ENCODE measurements at regions not wholly inside any gene's neighbourhood (a gene's known extent, or its start where the extent isn't known, plus 50 kb on each side); places are given as distances from the start of the nearest gene placed in this dataset.

DNA sequence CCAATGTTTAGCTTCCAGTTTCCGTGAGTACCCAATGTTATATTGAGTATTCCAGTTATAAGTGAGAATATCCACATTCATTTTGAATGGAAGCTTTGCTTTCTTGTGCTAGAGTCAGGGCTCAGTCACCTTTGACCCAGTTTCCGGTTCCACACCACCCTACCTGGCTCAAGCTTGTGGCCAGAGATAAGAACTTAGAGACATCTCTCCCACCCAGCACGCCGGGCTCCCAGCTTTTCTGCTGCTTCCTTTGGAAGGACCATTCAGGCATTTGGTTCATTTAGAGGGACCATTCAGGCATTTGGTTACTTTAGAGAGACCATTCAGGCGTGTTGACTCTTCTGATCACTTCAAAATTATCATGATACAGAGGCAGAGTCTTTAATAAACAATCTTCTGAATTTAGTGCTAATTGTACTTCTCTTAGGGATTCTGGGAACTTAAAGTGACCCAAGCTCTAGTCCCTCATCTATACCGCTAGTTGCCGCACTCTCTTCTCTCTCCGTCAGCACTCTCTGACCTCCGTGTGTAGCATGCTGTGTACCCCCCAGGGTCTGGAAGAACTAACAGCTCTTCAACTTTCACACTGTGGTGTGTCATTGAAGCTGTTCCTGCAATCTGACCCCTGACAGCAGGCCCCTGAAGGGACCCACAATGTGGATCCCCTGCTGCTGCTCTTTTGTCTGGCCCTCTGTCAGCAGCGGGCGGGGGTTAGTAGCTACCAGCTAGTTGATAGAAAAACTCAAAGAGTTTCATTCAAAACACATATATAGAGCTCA lies 943.1 kb downstream of the ARAP2 start:
- DNase-seq (ENCODE audit: low spot score), result peak; percentile 89

DNA sequence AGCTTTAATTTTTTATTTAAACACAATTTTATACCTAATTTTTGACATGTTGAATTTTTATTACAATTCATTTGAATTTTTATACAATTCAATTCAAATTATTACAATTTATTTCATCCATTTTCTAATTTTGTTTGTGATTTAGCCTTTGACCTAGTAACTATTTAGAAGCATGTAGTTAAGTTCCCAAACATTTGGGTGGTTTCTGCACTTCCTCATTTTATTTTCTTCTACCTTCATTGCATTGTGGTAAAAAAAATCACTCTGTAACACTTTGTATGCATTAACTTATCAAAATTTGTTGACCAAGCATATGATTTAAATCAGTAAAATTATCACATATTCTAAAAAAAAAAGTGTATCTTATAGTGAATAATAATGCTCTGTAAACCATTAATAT lies 928.9 kb downstream of the ARAP2 start:
- Mint-ChIP-seq H3K4me1 (no peaks in the 10 kb centered on the region), H3K36me3 (no peaks in the 10 kb centered on the region), H3K27ac (no peak overlapping the region), H3K9me3 (no peaks in the 10 kb centered on the region), H3K27me3 (ENCODE audit: insufficient read depth, low read depth) (no peaks in the 10 kb centered on the region), H3K4me3 (no peak overlapping the region)
- H3K4me1 ChIP-seq, result no peaks in the 10 kb centered on the region
- no peak overlapping the region for H2AFZ ChIP-seq (replicated peaks)
- no peaks in the 10 kb centered on the region for H3K79me2 ChIP-seq (ENCODE audit: low read depth)
- no peak for DNase-seq (ENCODE audit: low spot score)
- H3K9ac ChIP-seq, result no peak overlapping the region
- no peak overlapping the region for H3K27ac ChIP-seq
- TF ChIP-seq CTCF (IDR thresholded peaks at IDR 0.05) (no peak), EZH2 (IDR thresholded peaks at IDR 0.05) (no peak), EZH2phosphoT487 (IDR thresholded peaks at IDR 0.05) (no peak)
- H3K4me3 ChIP-seq, result no peak overlapping the region
- H3K9me3 ChIP-seq (ENCODE audit: low read depth), result no peaks in the 10 kb centered on the region
- no peaks in the 10 kb centered on the region for H4K20me1 ChIP-seq (ENCODE audit: low read depth)
- H3K4me2 ChIP-seq, result no peak overlapping the region
- no peaks in the 10 kb centered on the region for H3K36me3 ChIP-seq
- H3F3A ChIP-seq (ENCODE audit: low read depth), result no peaks in the 10 kb centered on the region
- no peaks in the 10 kb centered on the region for H3K27me3 ChIP-seq

More for the DNA sequence above, 943.1 kb downstream of the ARAP2 start:
- H3K4me1 Mint-ChIP-seq, result peaks cover 13% of the 10 kb centered on the region
- peaks cover 14% of the 10 kb centered on the region for H3K4me1 ChIP-seq
- H3K9me3 Mint-ChIP-seq, result no peaks in the 10 kb centered on the region
- H3K9me3 ChIP-seq (ENCODE audit: low read depth), result no peaks in the 10 kb centered on the region
- H3K27ac ChIP-seq, result no peak overlapping the region
- peak; percentile 44 for TF ChIP-seq CTCF (IDR thresholded peaks at IDR 0.05)
- TF ChIP-seq EZH2phosphoT487 (IDR thresholded peaks at IDR 0.05), result no peak
- no peak for TF ChIP-seq EZH2 (IDR thresholded peaks at IDR 0.05)
- peak overlapping the region; percentile 7 for H3K27ac Mint-ChIP-seq
- no peaks in the 10 kb centered on the region for H3K79me2 ChIP-seq (ENCODE audit: low read depth)
- no peaks in the 10 kb centered on the region for H3K36me3 Mint-ChIP-seq
- H3K9ac ChIP-seq, result no peak overlapping the region
- H3K4me2 ChIP-seq, result peak overlapping the region; percentile 65
- no peaks in the 10 kb centered on the region for H3K27me3 ChIP-seq
- H2AFZ ChIP-seq (replicated peaks), result peak overlapping the region; percentile 36
- H3F3A ChIP-seq (ENCODE audit: low read depth), result peaks cover 8% of the 10 kb centered on the region
- H3K27me3 Mint-ChIP-seq (ENCODE audit: insufficient read depth, low read depth), result peaks cover 2% of the 10 kb centered on the region
- H4K20me1 ChIP-seq (ENCODE audit: low read depth), result no peaks in the 10 kb centered on the region
- no peak overlapping the region for H3K4me3 ChIP-seq
- no peak overlapping the region for H3K4me3 Mint-ChIP-seq
- H3K36me3 ChIP-seq, result no peaks in the 10 kb centered on the region

DNA sequence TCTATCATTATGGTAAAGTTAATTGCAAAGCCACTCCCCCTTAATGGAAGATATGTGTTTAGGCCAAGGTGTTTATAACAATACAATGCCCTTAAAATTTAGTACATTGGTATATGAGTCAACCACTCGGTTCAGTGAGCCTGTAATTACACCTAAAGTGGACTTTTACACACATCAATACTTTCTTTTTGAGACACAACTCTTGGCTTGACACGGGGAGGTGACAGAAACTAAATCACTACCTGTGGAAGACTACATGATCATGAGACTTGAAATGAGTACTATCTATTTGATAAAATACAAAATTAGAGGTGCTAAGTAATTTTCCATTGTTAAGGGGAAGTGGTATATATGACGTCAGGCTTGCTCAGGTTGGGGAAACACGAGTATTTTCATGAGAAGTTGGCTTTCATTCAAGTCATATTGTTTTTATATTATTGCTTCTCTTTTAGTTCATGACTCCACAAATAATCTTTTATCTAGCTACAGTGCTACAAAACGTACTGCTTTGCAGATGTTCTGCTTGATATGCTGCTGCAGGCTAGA lies 918.3 kb downstream of the ARAP2 start:
- Mint-ChIP-seq H3K27ac (no peak overlapping the region), H3K27me3 (ENCODE audit: insufficient read depth, low read depth) (peaks cover 2% of the 10 kb centered on the region), H3K4me1 (no peaks in the 10 kb centered on the region), H3K9me3 (no peaks in the 10 kb centered on the region), H3K36me3 (no peaks in the 10 kb centered on the region), H3K4me3 (no peak overlapping the region)
- no peak for DNase-seq (ENCODE audit: low spot score)
- Histone ChIP-seq H3K27me3 (no peaks in the 10 kb centered on the region), H3K9ac (no peak overlapping the region), H3K27ac (no peak overlapping the region), H3F3A (ENCODE audit: low read depth) (no peaks in the 10 kb centered on the region), H3K4me3 (no peak overlapping the region), H2AFZ (replicated peaks) (no peak overlapping the region), H4K20me1 (ENCODE audit: low read depth) (no peaks in the 10 kb centered on the region), H3K36me3 (no peaks in the 10 kb centered on the region), H3K79me2 (ENCODE audit: low read depth) (no peaks in the 10 kb centered on the region), H3K4me2 (no peak overlapping the region), H3K9me3 (ENCODE audit: low read depth) (no peaks in the 10 kb centered on the region), H3K4me1 (no peaks in the 10 kb centered on the region)
- TF ChIP-seq CTCF (IDR thresholded peaks at IDR 0.05), result no peak
- no peak for TF ChIP-seq EZH2 (IDR thresholded peaks at IDR 0.05)
- no peak for TF ChIP-seq EZH2phosphoT487 (IDR thresholded peaks at IDR 0.05)

Data from neural progenitor cell (in vitro differentiated cells).